Stimulated activated CD4-positive, alpha-beta T cell treated with anti-CD3 and anti-CD28 coated beads, TNF-alpha, amount 100 ng/mL, for 24 hours (primary cell): ENCODE measurements at regions not wholly inside any gene's neighbourhood (a gene's known extent, or its start where the extent isn't known, plus 50 kb on each side); places are given as distances from the start of the nearest gene placed in this dataset.
"Not testable (repeated sequence)": the region's sequence is repeated elsewhere in the genome, so short reads cannot be mapped to it uniquely, and the experiment has no call there.

Source experiments
- DNase-seq, 3 experiments: peaks; one replicate each; pipeline ENCODE4 v3.0.0-alpha.2; 2020; ENCODE audit warnings: low read depth in 3 of 3

GRCh38 chr1:147062956-147063355 lies 109.3 kb downstream of the PRKAB2 start:
- no peak for DNase-seq

GRCh38 chr1:147061880-147062279 lies 110.4 kb downstream of the PRKAB2 start:
- not testable (repeated sequence) for DNase-seq

- no peak for DNase-seq
Measured at GRCh38 chr1:147053269-147053668, 115.1 kb downstream of the NBPF12 start.

- DNase-seq: no peak
Measured at GRCh38 chr1:147052677-147053076, 114.6 kb downstream of the NBPF12 start.

- no peak for DNase-seq
Measured at GRCh38 chr1:147052143-147052542, 114.0 kb downstream of the NBPF12 start.

GRCh38 chr1:147051136-147051535 lies 113.0 kb downstream of the NBPF12 start:
- no peak for DNase-seq

- DNase-seq: no peak
Measured at GRCh38 chr1:147050654-147051053, 112.5 kb downstream of the NBPF12 start.

- DNase-seq: not testable (repeated sequence)
Measured at GRCh38 chr1:147046863-147047394, 108.8 kb downstream of the NBPF12 start.

- no peak for DNase-seq
Measured at GRCh38 chr1:147046189-147046862, 108.2 kb downstream of the NBPF12 start.
